HG02943 (cell line): ENCODE measurements at regions not wholly inside any gene's neighbourhood (a gene's known extent, or its start where the extent isn't known, plus 50 kb on each side); places are given as distances from the start of the nearest gene placed in this dataset.

ENCODE experiments used
- ATAC-seq: cut with Tn5 transposase; IDR thresholded peaks from one replicate; pipeline ENCODE4 v1.9.1; 2021; ENCODE audit warnings: mild to moderate bottlenecking, low read depth, moderate library complexity; ENCODE audit not compliant: unreplicated experiment

DNA sequence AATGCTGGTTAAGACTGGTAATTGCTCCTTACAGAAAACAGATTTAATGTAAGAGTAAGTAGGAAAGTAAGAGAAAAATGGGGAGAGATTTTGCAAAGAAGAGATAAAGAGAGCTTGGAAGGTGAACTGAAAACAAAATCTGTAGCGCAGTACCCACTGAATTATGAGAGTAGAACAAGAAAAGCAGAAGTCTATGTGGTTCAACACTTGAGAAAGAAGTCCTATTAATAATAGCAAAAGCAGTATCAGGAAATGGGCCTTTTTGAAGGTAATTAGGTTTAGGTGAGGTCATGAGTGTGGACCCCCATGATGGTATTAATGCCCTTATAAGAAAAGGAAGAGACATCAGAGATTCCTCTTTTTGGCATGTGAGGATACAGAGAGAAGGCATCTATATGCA is 460.6 kb downstream of the CETN3 start:
- no peak for ATAC-seq

DNA sequence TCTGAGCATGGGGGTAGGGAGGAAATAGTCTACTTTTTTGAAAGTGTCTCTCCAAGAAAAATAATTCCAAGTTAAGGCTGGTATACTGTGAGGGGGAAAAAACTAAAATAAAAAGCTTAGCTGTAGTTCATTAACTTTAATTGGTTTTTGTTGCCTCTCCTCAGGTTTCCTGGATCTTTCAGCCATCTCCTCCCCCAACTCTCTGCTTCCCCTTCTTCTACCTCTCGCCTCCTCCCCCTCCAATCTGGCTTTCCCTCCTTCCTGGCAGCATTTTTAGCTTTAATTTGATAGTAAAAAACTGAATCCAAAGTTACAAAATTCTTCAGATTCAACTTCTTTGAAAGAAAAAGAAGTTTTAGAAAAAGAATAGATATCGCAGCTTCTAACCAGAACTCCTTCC is 462.6 kb downstream of the CETN3 start:
- ATAC-seq = no peak

DNA sequence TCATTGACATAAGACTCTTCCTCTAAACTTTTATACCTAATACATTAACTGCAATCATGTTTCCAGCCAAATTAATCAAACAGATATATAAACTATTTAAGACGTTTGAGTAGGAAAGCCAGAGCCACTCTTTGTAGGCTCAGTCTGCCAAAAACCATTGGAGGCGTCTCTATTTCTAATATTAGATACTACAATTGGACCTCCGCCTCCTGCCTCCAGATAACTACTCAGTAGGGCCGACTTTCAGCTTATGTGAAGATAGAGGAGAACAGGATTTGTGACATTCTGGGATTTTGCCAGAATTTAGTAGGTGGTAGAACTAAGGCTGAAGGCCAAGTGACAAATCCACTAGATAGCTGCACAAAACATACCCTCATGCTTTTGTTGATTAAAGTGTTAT is 463.0 kb downstream of the CETN3 start:
- ATAC-seq = no peak

DNA sequence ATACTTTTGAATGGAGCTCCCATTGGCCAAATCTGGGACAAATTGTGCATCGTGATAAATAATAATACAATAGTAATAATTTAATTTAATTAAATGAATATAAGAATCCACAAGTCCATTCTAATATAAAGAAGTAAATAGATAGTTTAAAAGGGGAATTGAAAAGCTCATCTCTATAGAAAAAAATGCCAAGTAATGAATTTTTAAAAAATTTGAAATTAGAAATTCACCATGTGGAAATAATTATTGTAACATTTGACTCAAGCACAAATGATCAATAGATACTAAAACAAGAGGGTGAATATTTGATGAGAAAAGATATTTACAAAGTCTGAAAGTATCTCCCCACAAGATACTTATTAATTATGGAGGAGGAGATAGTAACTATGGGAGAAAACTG is 467.4 kb downstream of the CETN3 start:
- ATAC-seq = no peak

DNA sequence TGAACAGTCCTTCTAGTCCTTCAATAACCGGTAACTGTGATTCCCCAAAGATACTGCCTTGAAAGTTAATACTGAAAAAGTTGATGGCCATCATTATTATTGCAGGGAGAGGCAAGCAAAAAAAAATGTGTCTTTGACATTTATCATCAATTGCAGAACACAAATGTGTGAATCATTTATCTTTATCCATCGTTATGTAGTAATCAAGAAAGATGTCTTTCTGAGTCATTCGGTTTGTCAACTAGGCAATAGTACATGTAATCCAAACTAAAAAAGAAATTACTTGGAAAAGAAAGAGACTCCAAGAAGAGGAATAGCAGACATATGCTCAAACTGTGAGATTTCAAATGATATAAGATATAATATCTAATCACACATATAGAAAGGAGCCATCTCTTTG is 473.0 kb downstream of the CETN3 start:
- ATAC-seq = no peak

DNA sequence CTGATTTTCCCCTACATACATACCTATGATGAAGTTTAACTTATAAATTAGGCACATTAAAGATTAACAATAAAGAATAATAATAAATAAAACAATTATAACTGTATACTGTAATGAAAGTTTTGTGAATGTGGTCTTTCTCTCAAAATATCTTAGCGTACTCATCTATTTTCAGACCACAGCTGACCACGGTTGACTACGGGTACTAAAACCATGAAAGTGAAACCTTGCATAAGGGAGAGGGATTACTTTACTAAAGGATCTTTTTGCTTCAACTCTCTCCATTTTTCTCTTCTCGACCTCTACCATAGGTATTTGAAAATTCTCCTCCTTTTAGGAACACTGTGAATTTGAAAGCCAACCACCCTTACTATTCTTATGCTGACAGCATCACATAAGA is 475.5 kb downstream of the CETN3 start:
- no peak for ATAC-seq

DNA sequence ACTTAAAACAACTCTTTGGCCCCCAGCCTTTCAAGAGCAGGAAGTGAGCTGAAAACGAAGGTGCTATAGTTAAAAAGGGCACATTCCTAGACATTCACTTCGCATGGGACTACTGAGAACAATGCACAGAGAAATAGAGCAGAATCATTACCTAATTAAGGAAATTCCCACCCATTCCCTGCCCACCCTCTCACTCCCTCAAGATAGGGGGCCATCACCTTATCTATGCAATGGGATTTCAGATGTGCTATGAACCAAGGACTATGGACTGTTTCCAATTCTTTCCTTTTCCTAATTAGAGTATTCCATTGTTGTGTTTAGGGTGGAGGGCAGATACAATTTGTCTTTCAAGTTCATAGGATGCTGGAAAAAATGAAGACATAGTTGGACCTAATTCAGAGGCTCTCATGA is 476.8 kb downstream of the CETN3 start:
- no peak for ATAC-seq

DNA sequence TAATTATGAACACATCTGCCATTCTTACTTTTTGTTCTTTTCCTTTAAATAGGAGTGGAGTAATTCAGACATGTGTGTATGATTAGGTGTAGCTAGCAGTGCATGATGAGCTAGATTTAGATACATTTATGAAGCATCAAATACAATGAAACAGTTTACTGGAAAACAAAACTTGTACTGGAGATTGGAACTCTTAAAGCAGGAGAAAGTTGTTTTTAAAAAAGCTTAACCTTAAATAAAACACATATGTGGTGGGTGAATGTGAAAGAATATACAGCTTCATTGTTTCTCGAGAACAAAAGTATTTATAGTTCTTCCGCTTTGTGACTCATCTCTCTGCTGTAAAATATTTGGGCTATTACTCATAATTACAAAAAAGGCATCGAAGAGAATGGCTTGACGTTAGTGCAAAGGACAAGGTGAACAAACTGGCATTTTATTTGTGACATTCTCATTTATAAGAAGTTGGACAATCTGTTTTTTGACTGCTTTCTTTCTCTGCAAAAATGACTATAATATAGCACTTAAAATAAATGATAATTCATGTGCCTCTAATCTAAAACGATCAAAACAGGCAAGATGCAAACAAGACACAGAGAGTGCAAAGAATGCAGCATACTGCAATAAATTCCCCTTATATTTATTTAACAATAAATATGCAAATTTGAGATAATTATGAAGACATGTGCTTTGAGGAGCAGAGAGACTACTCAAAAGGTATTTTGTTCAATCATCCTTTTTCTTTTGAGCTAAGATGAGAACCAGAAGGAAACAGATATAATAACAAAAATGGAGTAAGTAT is 478.8 kb downstream of the CETN3 start:
- ATAC-seq = no peak

DNA sequence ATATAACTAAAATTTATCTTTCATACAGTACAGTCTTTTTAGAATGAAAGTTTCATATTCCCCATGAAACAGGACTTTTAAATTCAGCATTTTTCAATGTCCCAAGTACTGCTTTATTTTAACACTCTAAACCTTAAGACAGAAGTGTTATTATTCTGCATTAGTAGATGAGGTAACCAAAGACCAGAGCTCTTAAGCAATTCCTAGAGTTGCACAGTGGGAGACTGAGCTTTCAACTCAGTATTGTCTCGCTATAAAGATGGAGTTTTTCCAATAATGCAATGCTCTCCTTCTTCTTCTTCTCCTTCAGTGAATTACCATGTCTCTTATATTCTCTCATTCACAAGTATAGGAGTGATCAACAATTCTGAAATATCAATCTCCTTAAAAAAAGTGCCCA is 479.7 kb downstream of the CETN3 start:
- ATAC-seq = no peak

DNA sequence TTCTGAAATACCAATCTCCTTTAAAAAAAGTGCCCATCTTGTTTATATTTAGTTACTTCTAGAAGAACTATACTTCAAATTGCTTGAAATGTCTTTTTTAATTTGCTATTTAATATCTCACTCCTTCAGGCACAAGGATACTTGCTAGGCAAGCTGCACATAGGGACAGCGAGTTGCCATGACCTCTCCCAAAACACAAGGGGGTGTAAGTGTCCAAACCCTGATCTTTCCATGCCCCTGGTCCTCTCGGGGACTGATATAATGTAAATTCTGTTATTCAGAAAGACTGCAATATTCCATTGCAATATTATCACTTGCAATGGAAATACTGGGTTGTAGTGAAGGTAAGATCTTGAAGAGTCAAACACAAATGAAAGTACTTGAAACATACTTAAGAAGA is 480.4 kb downstream of the CETN3 start:
- no peak for ATAC-seq

DNA sequence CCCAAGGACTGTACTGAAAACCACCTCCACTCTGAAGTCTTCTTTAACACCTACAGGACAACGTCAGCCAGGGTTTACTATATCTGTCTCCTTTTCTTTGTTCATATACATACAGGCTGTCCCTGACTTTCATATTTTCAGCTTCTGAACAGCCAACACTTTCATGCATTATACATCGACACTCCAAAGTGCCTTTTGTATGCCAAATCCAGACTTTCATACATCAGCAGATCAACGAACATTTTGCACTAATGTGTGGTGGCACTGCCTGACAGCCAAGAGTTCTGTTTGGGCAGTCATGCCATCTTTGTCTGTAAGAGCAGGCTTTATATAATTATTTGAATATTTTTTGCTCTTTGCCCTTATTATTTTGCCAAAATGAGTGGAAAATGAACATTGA is 487.4 kb downstream of the CETN3 start:
- ATAC-seq = no peak

DNA sequence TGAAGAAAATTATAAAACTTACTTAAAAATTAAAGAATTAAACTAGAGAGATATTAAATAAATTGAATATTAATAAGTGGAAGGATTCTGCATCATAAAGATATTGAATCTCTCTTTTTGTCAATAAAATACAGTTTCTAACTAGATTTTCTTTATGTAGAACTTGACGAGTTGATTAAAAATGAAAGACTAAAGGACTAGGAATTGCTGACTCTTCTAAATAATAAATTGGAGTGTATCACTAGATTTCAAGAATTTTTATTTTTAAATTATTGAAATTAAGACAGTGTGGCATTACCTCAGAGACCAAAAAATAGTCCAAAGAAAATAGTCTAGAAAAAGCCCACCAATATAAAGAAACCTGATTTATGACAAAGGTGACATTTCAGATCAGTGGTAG is 492.4 kb downstream of the CETN3 start:
- ATAC-seq = no peak

DNA sequence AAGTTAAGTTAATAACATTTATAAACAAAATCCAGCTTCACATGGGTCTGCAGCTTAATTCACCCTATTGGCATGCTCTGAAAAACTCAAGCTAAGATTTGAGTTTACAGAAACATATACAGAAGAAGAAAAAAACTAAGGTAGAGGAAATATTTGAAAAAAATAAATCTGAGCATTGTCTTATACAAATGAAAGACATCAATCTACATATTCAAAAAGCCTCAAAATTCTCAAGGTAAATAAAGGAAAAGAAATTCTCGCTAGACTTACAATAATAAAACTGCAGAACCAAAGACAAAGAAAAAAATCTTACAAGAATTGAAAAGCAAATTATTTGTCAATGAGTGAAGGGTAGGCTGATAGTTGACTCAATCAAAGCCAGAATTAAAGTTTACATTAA is 493.4 kb downstream of the CETN3 start:
- no peak for ATAC-seq

DNA sequence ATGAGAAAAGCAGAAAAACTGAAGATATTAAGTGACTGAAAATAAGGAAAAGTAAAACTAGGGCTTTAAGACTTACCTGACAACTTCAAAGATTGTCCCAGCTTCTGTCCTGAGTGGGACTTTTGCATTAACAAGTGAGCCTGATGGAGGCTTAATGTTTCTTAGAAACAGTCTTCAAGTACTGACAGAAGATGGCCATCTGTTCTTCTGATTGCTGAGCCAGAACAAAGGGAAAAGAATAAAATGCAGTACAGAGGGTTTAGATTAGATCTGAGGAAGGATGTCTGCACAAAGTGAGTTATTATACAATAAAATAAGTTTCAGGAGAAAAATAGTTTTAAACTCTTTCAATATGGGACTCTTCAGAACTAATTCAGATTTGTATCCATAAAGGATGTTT is 500.7 kb downstream of the CETN3 start:
- ATAC-seq = no peak

DNA sequence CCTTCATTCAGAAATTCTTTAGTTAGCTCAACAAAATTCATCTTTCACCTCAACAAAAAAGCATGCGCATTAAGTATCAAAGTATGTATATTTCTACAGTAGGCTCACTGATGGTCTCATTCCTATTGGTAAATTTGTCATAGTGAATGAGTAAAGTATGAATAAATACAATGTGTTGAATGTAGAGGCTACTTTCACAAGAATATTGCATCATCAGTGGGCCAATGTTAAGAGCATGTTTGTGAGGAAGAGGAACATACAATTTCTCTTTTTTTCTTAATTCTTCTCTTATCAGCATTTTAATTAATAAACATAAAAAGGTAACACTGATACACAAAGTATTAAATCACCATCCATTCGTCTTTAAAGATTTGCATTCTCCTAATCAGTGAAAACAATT is 505.1 kb downstream of the CETN3 start:
- no peak for ATAC-seq

DNA sequence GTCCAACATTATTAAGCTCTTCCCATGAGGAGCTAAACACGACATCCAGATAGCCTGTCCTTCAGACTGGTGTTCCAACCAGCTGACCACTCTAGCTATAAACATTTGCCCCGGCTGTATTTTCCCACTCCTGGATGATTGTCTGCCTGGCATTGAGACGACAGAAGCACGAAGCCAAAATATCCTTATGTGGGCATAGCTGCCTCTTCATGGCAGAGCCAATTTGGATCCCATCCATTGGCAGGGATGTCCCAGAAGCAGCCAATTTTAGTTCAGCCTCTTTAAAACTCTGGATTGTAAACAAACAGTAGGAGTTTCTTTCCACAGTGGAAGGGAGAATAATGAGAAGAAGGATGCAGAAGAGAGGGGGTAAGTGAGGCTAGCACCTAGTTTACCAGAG is 507.6 kb downstream of the CETN3 start:
- ATAC-seq = no peak

DNA sequence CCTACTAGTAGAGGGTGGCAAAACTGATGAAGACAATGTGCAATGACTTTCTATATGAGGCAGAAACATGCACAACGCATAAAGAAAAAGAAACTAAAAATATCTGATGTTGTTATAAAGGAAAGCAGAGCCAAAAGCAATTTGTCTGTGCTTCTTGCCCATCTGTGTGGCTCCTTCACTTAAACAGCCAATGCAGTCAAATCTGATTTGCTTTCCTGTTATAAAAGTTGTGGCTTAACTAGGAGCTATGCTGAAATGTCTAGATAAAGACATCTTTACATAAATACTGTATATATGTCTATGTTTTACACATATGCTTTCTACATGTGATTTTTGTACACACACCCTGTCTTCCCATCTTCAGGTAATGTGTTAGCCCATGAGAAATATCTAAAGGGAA is 508.2 kb downstream of the CETN3 start:
- ATAC-seq = no peak

DNA sequence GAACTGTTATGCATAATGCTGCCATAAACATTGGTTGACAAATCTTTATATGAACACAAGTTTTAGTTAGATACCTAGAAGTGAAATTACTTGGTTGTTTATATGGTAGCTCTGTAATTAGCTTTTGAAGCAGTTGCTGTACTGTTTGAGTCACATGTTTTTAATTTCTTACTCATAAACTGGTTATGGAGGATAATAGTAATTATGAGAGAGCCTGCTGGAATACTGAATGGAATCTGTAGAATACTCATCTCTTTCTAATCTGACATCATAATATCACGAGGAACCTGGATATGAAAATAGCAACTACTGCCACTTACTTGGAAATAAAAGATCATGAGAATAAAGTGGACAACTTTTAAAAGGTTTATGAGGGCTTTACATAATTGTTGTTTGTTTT is 509.2 kb downstream of the CETN3 start:
- ATAC-seq = no peak

DNA sequence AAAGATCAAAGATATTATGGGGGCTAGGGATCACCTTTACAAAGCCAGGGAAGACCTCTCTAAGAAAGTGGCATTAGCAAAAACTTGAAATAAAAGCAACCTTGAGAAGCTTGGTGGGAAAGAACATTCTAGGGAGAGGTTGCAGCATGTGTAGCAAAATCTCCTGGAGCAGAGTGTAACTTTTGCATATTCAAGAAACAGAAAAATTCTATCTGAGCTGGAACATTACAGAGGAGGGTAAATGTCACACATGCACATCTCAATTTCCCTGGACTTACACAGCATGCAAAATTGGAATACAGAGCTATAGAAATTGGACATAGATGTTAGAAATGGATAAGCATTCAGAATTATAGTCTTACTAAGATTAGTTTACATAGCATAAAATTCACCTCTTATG is 510.0 kb downstream of the CETN3 start:
- no peak for ATAC-seq

DNA sequence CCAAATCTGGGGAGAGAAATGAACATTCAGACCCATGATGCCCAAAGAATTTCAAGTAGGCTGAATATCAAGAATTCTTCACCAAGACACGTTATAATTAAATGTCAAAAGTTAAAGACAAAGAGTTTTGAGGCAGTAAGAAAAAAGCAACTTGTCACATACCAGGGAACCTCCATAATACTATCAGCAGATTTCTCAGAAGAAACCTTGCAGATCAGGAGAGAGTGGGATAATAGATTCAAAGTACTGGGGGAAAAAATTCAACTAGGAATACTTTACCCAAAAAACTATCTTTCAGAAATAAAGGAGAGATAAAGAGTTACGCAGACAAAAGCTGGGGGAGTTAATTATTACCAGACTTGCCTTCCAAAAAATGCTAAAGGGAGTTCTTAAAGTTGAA is 516.0 kb downstream of the CETN3 start:
- no peak for ATAC-seq

DNA sequence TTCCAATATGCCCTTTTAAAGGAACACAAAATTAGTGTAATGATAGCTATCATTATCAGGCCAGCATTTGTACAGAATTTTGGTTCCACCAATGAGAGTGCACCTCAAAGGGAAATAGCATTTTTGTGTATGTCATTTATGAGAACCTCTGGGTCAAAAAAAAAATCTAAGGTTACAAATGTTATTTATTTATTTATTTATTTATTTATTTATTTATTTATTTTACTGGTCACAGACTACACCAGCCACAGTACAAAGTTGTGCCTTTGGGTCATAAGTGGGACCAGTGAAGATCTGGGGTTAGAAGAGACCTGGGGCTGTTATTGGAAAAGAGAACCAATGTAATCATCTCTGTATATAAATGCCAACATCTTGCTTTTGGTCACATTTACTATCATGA is 523.9 kb downstream of the CETN3 start:
- no peak for ATAC-seq

DNA sequence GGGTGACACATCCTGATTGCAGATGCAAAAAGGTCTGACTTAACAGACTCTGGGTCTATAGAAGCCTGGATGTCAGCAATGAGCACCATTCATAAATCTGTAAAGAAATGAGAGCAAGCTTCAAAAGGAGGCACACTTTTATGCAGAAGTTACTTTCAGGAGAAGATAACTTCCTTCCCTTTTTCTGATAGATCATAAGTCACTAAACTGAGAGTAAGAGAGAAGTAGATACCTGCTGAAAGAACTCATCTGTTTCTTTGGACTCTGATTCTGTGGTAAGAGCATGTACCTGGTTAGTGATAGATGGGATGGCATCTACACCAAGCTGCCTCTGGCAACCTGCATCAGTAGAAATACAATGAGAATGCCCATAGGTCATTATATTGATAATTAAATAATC is 525.6 kb downstream of the CETN3 start:
- ATAC-seq = no peak
